DMS 273 treated with DMSO at 0.1 percent for 48 hours (cell line): ENCODE measurements at regions not wholly inside any gene's neighbourhood (a gene's known extent, or its start where the extent isn't known, plus 50 kb on each side); places are given as distances from the start of the nearest gene placed in this dataset.
"Not testable (repeated sequence)": the region's sequence is repeated elsewhere in the genome, so short reads cannot be mapped to it uniquely, and the experiment has no call there.

Experiments used
- DNase-seq: peaks from one replicate; lab custom pipeline; 2025; lab: John Stamatoyannopoulos, UW

- DNase-seq = peak; percentile 84
These were observed 121.1 kb downstream of the TRIM27 start for GRCh38 chr6:28802417-28803336.

- peak; percentile 49 for DNase-seq
These were observed 120.5 kb downstream of the TRIM27 start for GRCh38 chr6:28803337-28803709.

- DNase-seq = peak; percentile 64
These were observed 116.0 kb downstream of the TRIM27 start for GRCh38 chr6:28807682-28808280.

GRCh38 chr6:28808383-28808782 lies 115.4 kb downstream of the TRIM27 start:
- no peak for DNase-seq

GRCh38 chr6:28809947-28810658 lies 113.7 kb downstream of the TRIM27 start:
- DNase-seq = no peak

- no peak for DNase-seq
These were observed 113.1 kb downstream of the TRIM27 start for GRCh38 chr6:28810659-28811053.

GRCh38 chr6:28811873-28812272 lies 111.9 kb downstream of the TRIM27 start:
- no peak for DNase-seq

- no peak for DNase-seq
These were observed 110.8 kb downstream of the TRIM27 start for GRCh38 chr6:28812778-28813569.

- no peak for DNase-seq
These were observed 109.5 kb downstream of the TRIM27 start for GRCh38 chr6:28814032-28814976.

GRCh38 chr6:28816339-28816908 lies 107.4 kb downstream of the TRIM27 start:
- no peak for DNase-seq

GRCh38 chr6:28816909-28817807 lies 106.6 kb downstream of the TRIM27 start:
- DNase-seq = peak; percentile 63

- DNase-seq = no peak
These were observed 106.0 kb downstream of the TRIM27 start for GRCh38 chr6:28817808-28818145.

- DNase-seq = peak; percentile 33
These were observed 98.7 kb downstream of the TRIM27 start for GRCh38 chr6:28824793-28825731.

- no peak for DNase-seq
These were observed 98.0 kb downstream of the TRIM27 start for GRCh38 chr6:28825732-28826293.

GRCh38 chr6:28831683-28832082 lies 92.1 kb downstream of the TRIM27 start:
- DNase-seq = not testable (repeated sequence)

GRCh38 chr6:28836703-28837102 lies 87.1 kb downstream of the TRIM27 start:
- DNase-seq = not testable (repeated sequence)

GRCh38 chr6:28838289-28838633 lies 85.5 kb downstream of the TRIM27 start:
- peak; percentile 63 for DNase-seq
